H9 (cell line): ENCODE measurements at regions not wholly inside any gene's neighbourhood (a gene's known extent, or its start where the extent isn't known, plus 50 kb on each side); places are given as distances from the start of the nearest gene placed in this dataset.

Experiments
- DNase-seq: peaks from one replicate; pipeline ENCODE4 v3.0.0-alpha.2; 2017
- H2AFZ ChIP-seq: one replicate; pipeline ENCODE4 v1.6.1; 2013; ENCODE audit warnings: mild to moderate bottlenecking, low read length, control low read depth, moderate library complexity
- H2AK5ac ChIP-seq: 2 replicates; pipeline ENCODE4 v1.6.1; 2013; ENCODE audit warnings: low read length, control low read depth, mixed read lengths; ENCODE audit not compliant: insufficient read length
- H2BK120ac ChIP-seq: one replicate; pipeline ENCODE4 v1.6.1; 2013; ENCODE audit warnings: low read depth, mild to moderate bottlenecking, low read length, control low read depth, inconsistent platforms; ENCODE audit not compliant: poor library complexity, severe bottlenecking
- H2BK12ac ChIP-seq: 2 replicates; pipeline ENCODE4 v1.6.1; 2013; ENCODE audit warnings: low read length, control low read depth, mixed read lengths, low read depth; ENCODE audit not compliant: insufficient read length
- H2BK15ac ChIP-seq: 2 replicates; pipeline ENCODE4 v1.6.1; 2013; ENCODE audit warnings: low read depth, low read length, control low read depth
- H2BK20ac ChIP-seq: one replicate; pipeline ENCODE4 v1.6.1; 2013; ENCODE audit warnings: low read depth, mild to moderate bottlenecking, low read length, control low read depth, inconsistent platforms; ENCODE audit not compliant: poor library complexity, severe bottlenecking
- H2BK5ac ChIP-seq: 2 replicates; pipeline ENCODE4 v1.6.1; 2013; ENCODE audit warnings: low read length, control low read depth, mixed read lengths; ENCODE audit not compliant: insufficient read length
- H3K14ac ChIP-seq: 2 replicates; pipeline ENCODE4 v1.6.1; 2013; ENCODE audit warnings: low read length, control low read depth; ENCODE audit not compliant: insufficient read depth
- H3K18ac ChIP-seq: 2 replicates; pipeline ENCODE4 v1.6.1; 2013; ENCODE audit warnings: low read depth, mild to moderate bottlenecking, mixed read lengths, low read length, control low read depth; ENCODE audit not compliant: insufficient read length
- H3K23ac ChIP-seq: 2 replicates; pipeline ENCODE4 v1.6.1; 2013; ENCODE audit warnings: low read length, control low read depth, mixed read lengths, low read depth; ENCODE audit not compliant: insufficient read length
- H3K23me2 ChIP-seq: 2 replicates; pipeline ENCODE4 v1.6.1; 2013; ENCODE audit warnings: low read depth, mild to moderate bottlenecking, mixed read lengths, low read length, control low read depth; ENCODE audit not compliant: insufficient read length, poor library complexity, severe bottlenecking
- H3K27ac ChIP-seq: 2 replicates; pipeline ENCODE4 v1.5.1; 2013; ENCODE audit warnings: low read length, control low read depth, mixed read lengths, low read depth; ENCODE audit not compliant: insufficient read length
- H3K27me3 ChIP-seq: 2 replicates; pipeline ENCODE4 v1.6.1; 2013; ENCODE audit warnings: low read length, control low read depth, inconsistent platforms; ENCODE audit not compliant: insufficient read depth
- H3K4ac ChIP-seq: 2 replicates; pipeline ENCODE4 v1.6.1; 2013; ENCODE audit warnings: low read depth, mild to moderate bottlenecking, control low read depth, inconsistent platforms, low read length, moderate library complexity
- H3K4me1 ChIP-seq: 2 replicates; pipeline ENCODE4 v1.6.1; 2013; ENCODE audit warnings: low read length, control low read depth, inconsistent platforms; ENCODE audit not compliant: insufficient read depth
- H3K4me2 ChIP-seq: 2 replicates; pipeline ENCODE4 v1.6.1; 2013; ENCODE audit warnings: low read length, control low read depth, mixed read lengths; ENCODE audit not compliant: insufficient read length, insufficient read depth
- H3K56ac ChIP-seq: 2 replicates; pipeline ENCODE4 v1.6.1; 2013; ENCODE audit warnings: low read depth, mild to moderate bottlenecking, mixed read lengths, low read length, control low read depth; ENCODE audit not compliant: insufficient read length
- H3K79me1 ChIP-seq: 2 replicates; pipeline ENCODE4 v1.6.1; 2013; ENCODE audit warnings: low read depth, mild to moderate bottlenecking, moderate library complexity, low read length, control low read depth, inconsistent platforms; ENCODE audit not compliant: insufficient read depth, poor library complexity, severe bottlenecking
- H3K79me2 ChIP-seq: 2 replicates; pipeline ENCODE4 v1.6.1; 2013; ENCODE audit warnings: low read length, control low read depth, inconsistent platforms; ENCODE audit not compliant: insufficient read depth
- H3K9ac ChIP-seq: 2 replicates; pipeline ENCODE4 v1.6.1; 2013; ENCODE audit warnings: low read length, control low read depth, mixed read lengths; ENCODE audit not compliant: insufficient read length; ENCODE audit errors: extremely low read depth
- H3K9me3 ChIP-seq: one replicate; pipeline ENCODE4 v1.6.1; 2013; ENCODE audit warnings: low read depth, low read length, inconsistent platforms; ENCODE audit not compliant: control insufficient read depth
- H3T11ph ChIP-seq: one replicate; pipeline ENCODE4 v1.6.1; 2013; ENCODE audit warnings: mild to moderate bottlenecking, low read length, control low read depth, inconsistent platforms
- H4K20me1 ChIP-seq: one replicate; pipeline ENCODE4 v1.6.1; 2013; ENCODE audit not compliant: control insufficient read depth, insufficient read length, insufficient read depth
- H4K5ac ChIP-seq: 2 replicates; pipeline ENCODE4 v1.6.1; 2013; ENCODE audit warnings: low read depth, mild to moderate bottlenecking, mixed read lengths, low read length, control low read depth; ENCODE audit not compliant: insufficient read length
- H4K8ac ChIP-seq: replicated peaks from 2 replicates; pipeline ENCODE4 v1.6.1; 2013; ENCODE audit warnings: low read length, control low read depth, mixed read lengths, low read depth; ENCODE audit not compliant: insufficient read length
- H4K91ac ChIP-seq: 2 replicates; pipeline ENCODE4 v1.6.1; 2013; ENCODE audit warnings: low read depth, mild to moderate bottlenecking, moderate library complexity, mixed read lengths, low read length, control low read depth; ENCODE audit not compliant: insufficient read length
- H3K27ac Mint-ChIP-seq, 3 experiments: 2 replicates in 2 of 3; 3 replicates in 1 of 3; pipeline ENCODE4 v1.8.0; 2020 to 2021; ENCODE audit warnings: mixed read lengths in 3 of 3, mild to moderate bottlenecking in 1 of 3, moderate library complexity in 1 of 3
- H3K27me3 Mint-ChIP-seq: 2 replicates; pipeline ENCODE4 v1.8.0; 2021; ENCODE audit warnings: low read depth, mild to moderate bottlenecking, moderate library complexity, mixed read lengths
- H3K36me3 Mint-ChIP-seq, 3 experiments: 2 replicates in 2 of 3; 3 replicates in 1 of 3; pipeline ENCODE4 v1.8.0; 2020 to 2021; ENCODE audit warnings: low read depth in 3 of 3, mixed read lengths in 3 of 3; ENCODE audit not compliant: insufficient read depth in 1 of 3
- H3K4me1 Mint-ChIP-seq, 2 experiments: 2 replicates each; pipeline ENCODE4 v1.8.0; 2020; ENCODE audit warnings: mixed read lengths in 2 of 2
- H3K4me3 Mint-ChIP-seq, 2 experiments: 2 replicates in 1 of 2; 3 replicates in 1 of 2; pipeline ENCODE4 v1.8.0; 2020 to 2021; ENCODE audit warnings: mild to moderate bottlenecking in 2 of 2, mixed read lengths in 2 of 2, moderate library complexity in 1 of 2
- H3K9me3 Mint-ChIP-seq, 2 experiments: 2 replicates in 1 of 2; 3 replicates in 1 of 2; pipeline ENCODE4 v1.8.0; 2020; ENCODE audit warnings: mild to moderate bottlenecking in 2 of 2, mixed read lengths in 2 of 2, moderate library complexity in 1 of 2
- CTCF ChIP-seq: fragments of 200-600 bp; sonication (generic); conservative IDR thresholded peaks from 3 replicates; pipeline ENCODE4 v1.8.0; 2021; ENCODE audit warnings: antibody characterized with exemption, mild to moderate bottlenecking
- WGBS: extraction: QIAGEN DNeasy Blood & Tissue Kit; methylation state at CpG from one replicate; pipeline ENCODE4 v1.1.7; 2013; ENCODE audit warnings: missing lambda C conversion rate, low lambda C conversion rate, mixed read lengths; ENCODE audit not compliant: insufficient read length; ENCODE audit errors: extremely low coverage; 5-methylcytosine and 5-hydroxymethylcytosine counted together

- peaks cover 7% of the 10 kb centered on the region; the same call in 1 of the 2 replicates for H3K4me1 ChIP-seq
- H4K20me1 ChIP-seq = no peaks in the 10 kb centered on the region
- Mint-ChIP-seq H3K27ac (peak overlapping the region; percentile 6 to 89 (median 24); a peak in 3 of 7 replicates), H3K36me3 (no peaks in the 10 kb centered on the region), H3K27me3 (no peaks in the 10 kb centered on the region), H3K4me1 (peaks cover 20 to 27% of the 10 kb centered on the region in 2 experiments), H3K9me3 (no peaks in the 10 kb centered on the region), H3K4me3 (no peak overlapping the region)
- no peak overlapping the region for H3K4me2 ChIP-seq
- H3K9ac ChIP-seq = no peak overlapping the region
- H3K23ac ChIP-seq = no peak overlapping the region
- no peak overlapping the region for H2BK15ac ChIP-seq
- H3T11ph ChIP-seq = no peak overlapping the region
- no peaks in the 10 kb centered on the region for H3K9me3 ChIP-seq
- H2AFZ ChIP-seq = no peak overlapping the region
- no peak overlapping the region for H3K27ac ChIP-seq
- H3K56ac ChIP-seq = no peak overlapping the region
- no peaks in the 10 kb centered on the region for H3K23me2 ChIP-seq
- no peaks in the 10 kb centered on the region for H3K27me3 ChIP-seq
- no peaks in the 10 kb centered on the region for H3K79me1 ChIP-seq
- no peak overlapping the region for H2AK5ac ChIP-seq
- no peaks in the 10 kb centered on the region for H3K79me2 ChIP-seq
- H2BK20ac ChIP-seq = no peak overlapping the region
- no peak for TF ChIP-seq CTCF
- no peak overlapping the region for H2BK120ac ChIP-seq
- no peak overlapping the region for H3K14ac ChIP-seq
- no peak overlapping the region for H3K4ac ChIP-seq
- no peak for DNase-seq
- no peak overlapping the region for H4K5ac ChIP-seq
- H4K91ac ChIP-seq = no peak overlapping the region
- H2BK12ac ChIP-seq = no peak overlapping the region
- WGBS = no CpG with 5 or more reads among the region's 3 CpGs
- no peak overlapping the region for H2BK5ac ChIP-seq
- no peak overlapping the region for H4K8ac ChIP-seq
- no peak overlapping the region for H3K18ac ChIP-seq
Measured at GRCh38 chr5:17115855-17116254, 101.6 kb upstream of the BASP1 start.
